GM12878 (cell line): ENCODE measurements at regions not wholly inside any gene's neighbourhood (a gene's known extent, or its start where the extent isn't known, plus 50 kb on each side); places are given as distances from the start of the nearest gene placed in this dataset.

Experiments
- ATAC-seq: fragments of 200-7000 bp; cut with Tn5 transposase; 3 replicates; pipeline ENCODE4 v1.9.1; 2020; ENCODE audit warnings: mild to moderate bottlenecking, moderate library complexity
- BruUV-seq: library from RNA; stranded (reverse); fragments of 400-500 nt; replicated peaks from 2 replicates; lab custom pipeline; 2021; lab: Mats Ljungman, UMichigan
- CTCF ChIA-PET: fragments of 300-600 bp; sonication (Branson Sonifier 250); formaldehyde crosslinking; extraction: SDS; loops from one replicate; lab custom pipeline; 2021; ENCODE audit warnings: inconsistent platforms; lab: Yijun Ruan, JAX
- POLR2A ChIA-PET: fragments of 350-600 bp; formaldehyde crosslinking; extraction: SDS; loops from one replicate; lab custom pipeline; 2021; ENCODE audit warnings: inconsistent platforms; lab: Charles Lee
- RAD21 ChIA-PET: fragments of 300-600 bp; sonication (Branson Sonifier 250); formaldehyde crosslinking; loops from one replicate; lab custom pipeline; 2023; ENCODE audit warnings: antibody characterized with exemption; ENCODE audit not compliant: unreplicated experiment; lab: Charles Lee
- SMC1A ChIA-PET: fragments of 300-600 bp; sonication (Branson Sonifier 250); formaldehyde crosslinking; loops from one replicate; lab custom pipeline; 2023; ENCODE audit not compliant: unreplicated experiment, uncharacterized antibody; lab: Charles Lee
- DNase-seq: peaks from one replicate; pipeline ENCODE4 v3.0.0-alpha.2; 2011; ENCODE audit warnings: low read depth, low spot score
- FAIRE-seq: peaks from 3 replicates; lab custom pipeline; 2011; peaks lifted over from hg19 to GRCh38; lab: Jason Lieb, UNC
- H2AFZ ChIP-seq: 2 replicates; pipeline ENCODE4 v1.6.0; 2011; ENCODE audit warnings: low read depth, low read length, control low read depth; ENCODE audit not compliant: control insufficient read depth
- H3K27ac ChIP-seq: 2 replicates; pipeline ENCODE4 v1.5.1; 2011; ENCODE audit warnings: control low read depth; ENCODE audit not compliant: control insufficient read depth, insufficient read depth
- H3K27me3 ChIP-seq, 2 experiments: replicated peaks in 1 of 2; 2 replicates each; pipeline versions ENCODE4 v1.6.0 to v1.6.1; 2011; ENCODE audit warnings: low read length in 1 of 2; ENCODE audit not compliant: control insufficient read depth in 2 of 2, insufficient read depth in 2 of 2
- H3K36me3 ChIP-seq, 2 experiments: 2 replicates each; pipeline ENCODE4 v1.5.1; 2011; ENCODE audit warnings: low read length in 1 of 2; ENCODE audit not compliant: control insufficient read depth in 2 of 2, insufficient read depth in 2 of 2
- H3K4me1 ChIP-seq: 2 replicates; pipeline ENCODE4 v1.6.1; 2011; ENCODE audit warnings: mild to moderate bottlenecking, low read length, moderate library complexity, mixed read lengths; ENCODE audit not compliant: control insufficient read depth, insufficient read depth
- H3K4me2 ChIP-seq: 2 replicates; pipeline ENCODE4 v1.6.0; 2011; ENCODE audit warnings: control low read depth; ENCODE audit not compliant: control insufficient read depth, insufficient read depth
- H3K4me3 ChIP-seq: fragments of 200-600 bp; sonication (generic); 2 replicates; pipeline ENCODE4 v1.5.1; 2016
- H3K79me2 ChIP-seq: 2 replicates; pipeline ENCODE4 v1.6.0; 2011; ENCODE audit warnings: low read length; ENCODE audit not compliant: control insufficient read depth, insufficient read depth
- H3K9ac ChIP-seq: 2 replicates; pipeline ENCODE4 v1.8.0; 2011; ENCODE audit warnings: low read length, control low read depth, mixed read lengths; ENCODE audit not compliant: control insufficient read depth, insufficient read depth
- H3K9me3 ChIP-seq: replicated peaks from 3 replicates; pipeline ENCODE4 v1.5.1; 2011; ENCODE audit warnings: mild to moderate bottlenecking, low read length; ENCODE audit not compliant: control insufficient read depth, insufficient read depth
- H4K20me1 ChIP-seq: 2 replicates; pipeline ENCODE4 v1.6.0; 2011; ENCODE audit not compliant: control insufficient read depth, insufficient read depth
- ATF2 ChIP-seq: IDR thresholded peaks from 2 replicates; pipeline ENCODE4 v1.6.1; 2012; ENCODE audit warnings: low read length, inconsistent platforms
- CHD4 ChIP-seq: fragments of 200-600 bp; sonication (generic); IDR thresholded peaks from 2 replicates; pipeline ENCODE4 v1.6.1; 2016; ENCODE audit warnings: mild to moderate bottlenecking
- ETV6 ChIP-seq, 2 experiments: fragments of 450-650 bp in 1 of 2; IDR thresholded peaks in 1 of 2; conservative IDR thresholded peaks in 1 of 2; 2 replicates each; pipeline ENCODE4 v1.6.1; 2014; ENCODE audit warnings: antibody characterized with exemption in 1 of 2, borderline replicate concordance in 1 of 2, low read depth in 1 of 2, mild to moderate bottlenecking in 1 of 2, moderate library complexity in 1 of 2
- HDGF ChIP-seq: fragments of 450-650 bp; IDR thresholded peaks from 2 replicates; pipeline ENCODE4 v1.6.1; 2016; ENCODE audit warnings: antibody characterized with exemption
- PKNOX1 ChIP-seq: fragments of 450-650 bp; IDR thresholded peaks from 2 replicates; pipeline ENCODE4 v1.6.1; 2016; ENCODE audit warnings: mild to moderate bottlenecking
- PML ChIP-seq: IDR thresholded peaks from 2 replicates; pipeline ENCODE4 v1.6.1; 2012; ENCODE audit warnings: low read length, inconsistent platforms
- POLR2AphosphoS5 ChIP-seq: IDR thresholded peaks from 2 replicates; pipeline ENCODE4 v1.6.1; 2011; ENCODE audit warnings: mild to moderate bottlenecking, low read length, inconsistent platforms
- PRDM15 ChIP-seq: fragments of 450-650 bp; formaldehyde crosslinking; IDR thresholded peaks from 2 replicates; pipeline ENCODE4 v1.4.0; 2020; ENCODE audit warnings: mild to moderate bottlenecking, moderate library complexity
- RBBP5 ChIP-seq: fragments of 200-600 bp; sonication (generic); conservative IDR thresholded peaks from 2 replicates; pipeline ENCODE4 v1.6.1; 2016
- SIN3A ChIP-seq: IDR thresholded peaks from 2 replicates; pipeline ENCODE4 v1.6.1; 2012; ENCODE audit warnings: low read depth, low read length, improper control_type of control experiment
- SMC3 ChIP-seq: IDR thresholded peaks from 2 replicates; pipeline ENCODE4 v1.6.1; 2011; ENCODE audit warnings: low read length, improper control_type of control experiment, borderline replicate concordance
- TBL1XR1 ChIP-seq: IDR thresholded peaks from 2 replicates; pipeline ENCODE4 v1.6.1; 2012; ENCODE audit warnings: low read depth, low read length, improper control_type of control experiment
- USF1 ChIP-seq: IDR thresholded peaks from 2 replicates; pipeline ENCODE4 v1.6.1; 2011; ENCODE audit warnings: borderline replicate concordance, low read depth, mild to moderate bottlenecking, moderate library complexity, mixed read lengths, low read length; ENCODE audit not compliant: insufficient read depth; ENCODE audit errors: extremely low read length
- ZNF384 ChIP-seq: IDR thresholded peaks from 2 replicates; pipeline ENCODE4 v1.6.1; 2012; ENCODE audit warnings: low read depth, mild to moderate bottlenecking, low read length, improper control_type of control experiment, borderline replicate concordance
- in situ Hi-C: fragments of 300-500 bp; cut with MboI; formaldehyde crosslinking; loops from 9 replicates; pipeline ENCODE4 v1.14.3; 2018; ENCODE audit warnings: mixed read lengths
- intact Hi-C: fragments of 100-400 bp; cut with micrococcal nuclease; formaldehyde crosslinking; loops from one replicate; pipeline ENCODE4 v1.14.2; 2022; ENCODE audit not compliant: unreplicated experiment

- no peak for TF ChIP-seq CHD4
Observed at GRCh38 chrX:88940904-88941303, 193.9 kb downstream of the CPXCR1 start (continued).

GRCh38 chrX:88944661-88945060 lies 197.6 kb downstream of the CPXCR1 start:
- ChIA-PET POLR2A (interaction anchor here (0.6 kb wide), 2 partner anchors 18 to 113 kb away, joined by 3 to 4 read pairs; no protein-coding TSS in a partner anchor), CTCF (no interaction called here), RAD21 (no interaction called here), SMC1A (no interaction called here)
- H3K9ac ChIP-seq: no peak overlapping the region
- H4K20me1 ChIP-seq: no peaks in the 10 kb centered on the region
- no peak overlapping the region for H3K27ac ChIP-seq
- BruUV-seq: no TSS peak
- TF ChIP-seq PML: no peak
- TF ChIP-seq ETV6 (conservative IDR thresholded peaks at IDR 0.05 in 1 of 2, IDR thresholded peaks at IDR 0.05 in 1 of 2; ENCODE audit: borderline replicate concordance in 1 of 2, low read depth in 1 of 2): no peak
- TF ChIP-seq PKNOX1: no peak
- no peak for TF ChIP-seq RBBP5
- no peak for TF ChIP-seq POLR2AphosphoS5
- no peak for TF ChIP-seq PRDM15 (CRISPR knock-in tag)
- TF ChIP-seq ZNF384: no peak
- TF ChIP-seq SIN3A: no peak
- TF ChIP-seq SMC3: no peak
- no peak for TF ChIP-seq HDGF
- TF ChIP-seq TBL1XR1: no peak
- no peak for TF ChIP-seq ATF2
- no peak for TF ChIP-seq USF1
- no peak for DNase-seq
- intact Hi-C loops (no loop called here), in situ Hi-C loops (no loop called here)
- no peaks in the 10 kb centered on the region for H3K36me3 ChIP-seq
- no peak for ATAC-seq
- H3K4me2 ChIP-seq: no peak overlapping the region
- H3K4me1 ChIP-seq: no peaks in the 10 kb centered on the region
- H2AFZ ChIP-seq: no peak overlapping the region
- H3K79me2 ChIP-seq: no peaks in the 10 kb centered on the region
- no peak overlapping the region for H3K4me3 ChIP-seq
- H3K27me3 ChIP-seq: no peaks in the 10 kb centered on the region
- no peak for FAIRE-seq
- H3K9me3 ChIP-seq: no peaks in the 10 kb centered on the region
